HEK293T (cell line): ENCODE measurements at regions not wholly inside any gene's neighbourhood (a gene's known extent, or its start where the extent isn't known, plus 50 kb on each side); places are given as distances from the start of the nearest gene placed in this dataset.

ENCODE experiments used
- CTCF ChIA-PET: fragments of 350-600 bp; formaldehyde crosslinking; extraction: SDS; loops from one replicate; lab custom pipeline; 2021; ENCODE audit warnings: antibody characterized with exemption, inconsistent platforms; lab: Yijun Ruan, JAX
- POLR2A ChIA-PET: fragments of 350-600 bp; formaldehyde crosslinking; extraction: SDS; loops from one replicate; lab custom pipeline; 2020; ENCODE audit warnings: antibody characterized with exemption, inconsistent platforms; lab: Yijun Ruan, JAX
- DNase-seq: peaks from one replicate; pipeline ENCODE4 v3.0.0; 2012; ENCODE audit warnings: mixed read lengths; ENCODE audit errors: extremely low spot score
- ARNT ChIP-seq: fragments of 450-650 bp; IDR thresholded peaks from 2 replicates; pipeline ENCODE4 v1.6.1; 2017; ENCODE audit warnings: mild to moderate bottlenecking
- BHLHE40 ChIP-seq: fragments of 450-650 bp; IDR thresholded peaks from 2 replicates; pipeline ENCODE4 v1.6.1; 2016; ENCODE audit warnings: mild to moderate bottlenecking, moderate library complexity, borderline replicate concordance
- CTBP1 ChIP-seq: fragments of 450-650 bp; IDR thresholded peaks from 2 replicates; pipeline ENCODE4 v1.6.1; 2016; ENCODE audit warnings: borderline replicate concordance
- ELF4 ChIP-seq: fragments of 450-650 bp; IDR thresholded peaks from 2 replicates; pipeline ENCODE4 v1.6.1; 2017; ENCODE audit warnings: antibody characterized with exemption
- FOXA1 ChIP-seq: fragments of 450-650 bp; IDR thresholded peaks from 2 replicates; pipeline ENCODE4 v1.6.1; 2016; ENCODE audit warnings: mild to moderate bottlenecking
- FOXK2 ChIP-seq: fragments of 450-650 bp; IDR thresholded peaks from 2 replicates; pipeline ENCODE4 v1.6.1; 2016; ENCODE audit warnings: mild to moderate bottlenecking
- FOXM1 ChIP-seq: fragments of 450-650 bp; IDR thresholded peaks from 2 replicates; pipeline ENCODE4 v1.6.1; 2017; ENCODE audit warnings: mild to moderate bottlenecking, borderline replicate concordance
- HDGF ChIP-seq: fragments of 450-650 bp; IDR thresholded peaks from 2 replicates; pipeline ENCODE4 v1.6.1; 2017; ENCODE audit warnings: antibody characterized with exemption, borderline replicate concordance
- L3MBTL2 ChIP-seq: fragments of 450-650 bp; conservative IDR thresholded peaks from 2 replicates; pipeline ENCODE4 v1.6.1; 2016; ENCODE audit warnings: mild to moderate bottlenecking
- LEF1 ChIP-seq: fragments of 450-650 bp; IDR thresholded peaks from 2 replicates; pipeline ENCODE4 v1.6.1; 2017; ENCODE audit warnings: mild to moderate bottlenecking, borderline replicate concordance
- NFRKB ChIP-seq: fragments of 450-650 bp; IDR thresholded peaks from 2 replicates; pipeline ENCODE4 v1.6.1; 2016; ENCODE audit warnings: mild to moderate bottlenecking, moderate library complexity
- PKNOX1 ChIP-seq: fragments of 450-650 bp; IDR thresholded peaks from 2 replicates; pipeline ENCODE4 v1.6.1; 2016
- SP1 ChIP-seq: fragments of 450-650 bp; IDR thresholded peaks from 2 replicates; pipeline ENCODE4 v1.6.1; 2017
- SUZ12 ChIP-seq: fragments of 450-650 bp; IDR thresholded peaks from 2 replicates; pipeline ENCODE4 v1.6.1; 2016; ENCODE audit warnings: mild to moderate bottlenecking
- TARDBP ChIP-seq: fragments of 450-650 bp; IDR thresholded peaks from 2 replicates; pipeline ENCODE4 v1.6.1; 2016
- ZNF384 ChIP-seq: fragments of 450-650 bp; IDR thresholded peaks from 2 replicates; pipeline ENCODE4 v1.6.1; 2016

- TF ChIP-seq CTBP1 (no peak), FOXM1 (no peak), PKNOX1 (no peak), LEF1 (no peak), L3MBTL2 (no peak), ELF4 (no peak), ARNT (no peak), HDGF (no peak), SUZ12 (no peak), FOXA1 (no peak), FOXK2 (no peak), ZNF384 (no peak), NFRKB (no peak), TARDBP (no peak)
- ChIA-PET CTCF (no interaction called here), POLR2A (no interaction called here)
These were observed 1237.2 kb downstream of the PLA2G4A start for GRCh38 chr1:188065917-188066316.

GRCh38 chr1:188070848-188071247 is 1242.1 kb downstream of the PLA2G4A start:
- ChIA-PET CTCF (no interaction called here), POLR2A (no interaction called here)
- no peak for DNase-seq
- TF ChIP-seq BHLHE40 = no peak
- no peak for TF ChIP-seq FOXA1
- no peak for TF ChIP-seq ELF4
- TF ChIP-seq HDGF = no peak
- no peak for TF ChIP-seq NFRKB
- TF ChIP-seq PKNOX1 = no peak
- TF ChIP-seq ARNT = no peak
- no peak for TF ChIP-seq FOXK2
- no peak for TF ChIP-seq ZNF384
- TF ChIP-seq FOXM1 = no peak
- no peak for TF ChIP-seq LEF1
- no peak for TF ChIP-seq L3MBTL2
- no peak for TF ChIP-seq CTBP1
- TF ChIP-seq SUZ12 = no peak
- no peak for TF ChIP-seq SP1
- TF ChIP-seq TARDBP = no peak

More at GRCh38 chr1:188065917-188066316, 1237.2 kb downstream of the PLA2G4A start:
- no peak for DNase-seq

- DNase-seq = no peak
- TF ChIP-seq BHLHE40 (no peak), PKNOX1 (no peak), FOXK2 (no peak), LEF1 (no peak), FOXA1 (no peak), SP1 (no peak), ELF4 (no peak)
- CTCF ChIA-PET = no interaction called here
- POLR2A ChIA-PET = no interaction called here
These were observed 1260.3 kb downstream of the PLA2G4A start for GRCh38 chr1:188089015-188089414.

DNA sequence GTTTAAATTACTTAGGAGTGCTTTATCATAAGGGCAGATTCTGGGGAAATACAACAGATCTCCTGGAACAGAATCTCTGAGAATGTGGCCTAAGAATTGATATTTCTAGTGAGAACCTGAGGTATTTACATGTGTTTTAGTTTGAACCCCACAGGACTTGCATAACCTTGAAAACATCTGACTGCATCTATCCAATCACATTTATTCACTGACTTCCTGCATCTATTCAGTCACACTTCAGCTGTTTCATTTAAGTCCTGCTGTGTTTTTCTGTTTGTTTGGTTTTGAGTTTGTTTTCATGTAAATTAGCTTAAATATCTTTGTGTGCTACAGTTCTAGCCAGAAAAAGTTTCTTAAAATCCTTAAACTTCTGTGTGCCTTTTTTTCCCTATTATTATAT is 1260.7 kb downstream of the PLA2G4A start:
- DNase-seq = no peak
- no peak for TF ChIP-seq LEF1
- no peak for TF ChIP-seq TARDBP
- TF ChIP-seq HDGF = no peak
- no peak for TF ChIP-seq FOXA1
- no peak for TF ChIP-seq BHLHE40
- TF ChIP-seq L3MBTL2 = no peak
- TF ChIP-seq ZNF384 = no peak
- TF ChIP-seq NFRKB = no peak
- no peak for TF ChIP-seq FOXK2
- no peak for TF ChIP-seq ELF4
- TF ChIP-seq SUZ12 = no peak
- TF ChIP-seq FOXM1 = no peak
- TF ChIP-seq ARNT = no peak
- TF ChIP-seq PKNOX1 = no peak
- POLR2A ChIA-PET = no interaction called here
- CTCF ChIA-PET = no interaction called here

DNA sequence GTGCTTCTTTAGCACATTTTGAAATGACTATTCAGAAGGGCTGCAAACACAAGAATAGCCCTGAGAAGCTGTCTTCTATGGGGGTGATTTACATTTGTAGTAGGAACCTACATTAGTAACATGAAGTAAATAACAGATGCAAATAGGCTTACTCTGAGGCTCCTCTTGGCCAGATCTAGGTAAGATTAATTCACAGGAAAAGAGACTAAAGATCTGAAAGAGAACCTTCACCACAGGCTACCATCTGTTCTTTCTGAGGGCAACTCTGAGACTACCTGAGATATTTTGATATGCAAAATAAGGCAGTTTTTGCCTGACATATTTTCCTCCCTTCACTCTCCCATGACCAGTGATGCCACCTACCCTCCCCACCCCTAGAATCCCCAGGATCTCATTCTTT is 1267.8 kb downstream of the PLA2G4A start:
- TF ChIP-seq TARDBP (no peak), ZNF384 (no peak), FOXM1 (no peak), PKNOX1 (no peak), LEF1 (no peak), HDGF (no peak), FOXK2 (no peak), SUZ12 (no peak), FOXA1 (no peak), SP1 (no peak), L3MBTL2 (no peak), BHLHE40 (no peak), NFRKB (no peak), ARNT (no peak), ELF4 (no peak)
- CTCF ChIA-PET = no interaction called here
- POLR2A ChIA-PET = no interaction called here
- no peak for DNase-seq
